ENCODE measurements at regions not wholly inside any gene's neighbourhood (a gene's known extent, or its start where the extent isn't known, plus 50 kb on each side); places are given as distances from the start of the nearest gene placed in this dataset.

DNA sequence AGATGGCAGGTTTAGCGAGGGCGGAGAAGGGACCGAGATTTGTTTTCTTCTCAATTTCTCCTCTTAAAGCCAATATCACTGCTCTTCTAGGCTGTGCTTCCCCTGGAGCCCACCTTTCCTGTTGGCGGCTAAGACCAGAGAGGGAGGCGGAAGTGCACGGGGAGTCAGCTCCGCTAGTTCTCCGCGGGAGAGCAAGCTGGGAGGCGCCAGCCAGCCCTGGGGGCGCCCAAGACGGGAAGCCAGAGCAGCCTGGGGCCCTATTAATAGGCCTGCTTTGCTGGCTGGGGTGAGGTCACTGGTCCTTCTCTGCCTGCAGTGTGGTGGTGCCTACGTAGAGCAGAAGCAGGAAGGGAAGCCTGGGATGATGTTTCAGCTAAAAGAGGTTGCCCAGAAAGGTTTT, 61.6 kb downstream of the LSM5 start:
- DNase-seq = no peak

DNA sequence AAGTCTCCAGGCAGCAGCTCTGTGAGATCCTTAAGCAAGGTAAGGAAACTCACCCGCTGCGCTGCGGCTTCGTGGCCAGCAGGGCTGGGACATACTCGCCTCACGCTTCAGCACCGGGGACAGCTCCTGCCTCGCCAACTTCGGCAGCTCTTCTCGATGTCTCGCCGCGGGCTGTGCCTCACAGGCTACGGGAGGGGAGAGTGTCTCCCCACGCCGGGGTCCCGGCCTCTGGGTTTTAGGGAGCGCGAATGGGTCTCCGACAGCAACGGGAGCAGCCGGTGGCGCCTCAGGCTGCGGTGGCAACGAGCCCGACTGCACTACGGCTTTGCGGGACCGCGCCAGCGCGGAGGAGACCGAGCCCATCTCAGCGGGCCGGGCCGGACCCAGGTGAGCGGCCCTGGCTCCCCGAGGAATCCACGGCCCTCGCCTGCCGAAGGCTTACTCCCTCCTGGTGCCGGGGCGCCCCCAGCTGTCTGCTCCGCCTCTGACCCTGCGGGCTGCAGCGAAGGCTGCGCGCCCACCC, 62.4 kb downstream of the LSM5 start:
- DNase-seq = peak; percentile 37

DNA sequence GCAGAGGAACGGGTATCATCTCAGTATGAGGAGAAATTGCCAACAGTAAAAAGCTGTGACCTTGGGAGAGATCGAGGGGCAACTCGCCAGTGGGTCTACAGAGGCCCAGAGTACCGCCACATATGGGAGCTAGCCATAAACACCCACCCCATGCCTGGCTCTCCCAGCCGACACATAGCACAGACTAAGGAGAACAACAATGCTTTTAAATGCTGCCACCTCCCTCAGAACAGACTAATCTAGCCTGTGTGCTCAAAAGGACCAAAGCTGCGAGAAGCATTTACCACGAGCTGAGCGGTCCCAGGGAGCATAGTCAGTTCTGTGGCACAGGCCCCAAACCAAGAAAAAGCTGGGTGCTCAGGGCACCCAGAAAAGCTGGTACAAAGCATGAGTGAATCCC, 73.3 kb downstream of the LSM5 start:
- no peak for DNase-seq

GRCh38 chr7:32415936-32416335, 74.2 kb downstream of the LSM5 start:
- no peak for DNase-seq

DNA sequence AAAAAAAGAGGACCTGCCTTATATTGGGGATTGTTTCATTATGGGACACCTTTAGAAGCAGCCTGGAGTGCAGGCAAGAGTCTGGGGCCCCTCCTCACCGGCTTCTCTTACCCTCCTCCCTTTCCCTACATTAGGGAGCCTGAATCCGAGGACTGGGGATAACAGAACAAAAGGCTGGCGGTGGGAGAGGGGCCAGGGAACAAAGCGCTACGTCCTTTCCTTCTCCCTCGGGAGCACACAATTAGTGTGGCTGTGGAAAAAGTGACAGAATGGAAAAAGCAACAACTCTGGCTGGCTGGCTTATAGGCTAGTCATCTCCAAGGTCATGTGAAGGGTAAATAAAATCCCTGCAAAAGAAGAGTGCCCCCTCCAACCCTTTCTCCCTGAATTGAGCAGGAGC, 74.7 kb downstream of the LSM5 start:
- no peak for DNase-seq

DNA sequence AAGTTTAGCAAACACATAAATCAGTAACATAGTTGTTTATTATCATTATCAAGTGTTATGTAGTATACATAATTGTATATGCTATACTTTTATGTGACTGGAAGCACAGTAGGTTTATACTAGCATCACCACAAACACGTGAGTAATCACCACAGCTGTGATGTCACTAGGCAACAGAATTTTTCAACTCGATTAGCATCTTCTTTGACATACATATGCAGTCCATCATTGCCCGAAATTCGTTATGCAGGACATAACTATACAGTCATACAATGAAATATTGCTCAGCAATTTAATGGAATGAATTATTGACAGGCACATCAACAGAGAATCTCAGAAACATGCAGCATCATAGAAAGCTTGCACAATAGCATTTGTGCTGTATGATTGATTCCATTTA, 77.7 kb downstream of the LSM5 start:
- DNase-seq = no peak

GRCh38 chr7:32410545-32410944, 79.6 kb downstream of the LSM5 start:
- DNase-seq = no peak

GRCh38 chr7:32406386-32406785, 83.8 kb downstream of the LSM5 start:
- DNase-seq = no peak

DNA sequence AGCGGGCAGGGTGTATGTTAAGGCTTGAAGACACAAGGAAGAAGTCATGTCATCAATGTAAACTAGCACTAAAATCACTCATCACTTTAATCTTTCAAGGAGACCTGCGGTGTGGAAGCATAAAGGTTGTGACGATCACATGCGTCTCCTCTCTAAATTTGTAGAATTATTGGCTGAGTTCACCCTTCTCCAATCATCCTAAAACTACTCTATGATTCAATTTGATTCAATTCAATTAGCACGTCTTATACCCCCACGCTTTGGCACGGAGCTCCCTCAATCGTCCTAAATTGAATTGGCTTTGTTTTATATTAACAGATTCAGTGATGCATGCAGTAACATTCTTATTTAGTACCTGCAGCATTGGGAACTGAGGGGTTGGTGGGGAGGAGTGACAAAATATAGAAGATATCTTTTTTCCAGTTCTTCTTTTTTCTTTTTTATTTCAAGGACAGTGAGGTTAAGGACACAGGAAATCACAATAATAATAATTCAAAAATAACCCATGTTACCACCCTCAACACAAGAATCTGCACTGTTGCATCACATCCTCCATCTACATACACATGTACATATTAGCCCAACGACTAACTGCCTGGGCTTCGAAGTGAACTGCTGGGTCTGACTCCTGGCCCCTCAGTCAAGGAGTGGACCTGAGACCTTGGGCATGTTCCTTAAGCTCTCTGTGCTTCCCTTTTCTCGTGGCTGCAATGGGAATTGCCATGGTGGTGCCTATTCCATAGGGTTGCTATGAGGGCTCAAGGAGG, 86.5 kb downstream of the LSM5 start:
- DNase-seq = no peak

DNA sequence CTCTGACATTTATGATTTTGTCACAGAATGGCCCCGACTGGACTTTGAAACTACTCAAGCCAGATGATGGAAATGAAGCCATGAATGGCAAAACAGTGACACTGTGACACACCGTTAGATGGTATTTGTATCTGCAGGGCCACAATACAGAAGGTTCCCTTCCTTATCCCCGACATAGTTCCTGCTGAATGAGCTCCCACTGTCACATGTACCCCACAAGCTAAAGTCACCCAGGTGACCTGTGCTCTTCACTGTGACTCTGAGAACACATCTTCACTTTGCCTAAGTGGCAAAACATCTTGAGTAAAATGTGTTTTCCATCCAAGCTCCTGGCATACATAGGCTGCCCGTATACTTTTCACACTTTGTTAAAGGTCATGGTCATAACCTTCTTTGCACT, 89.5 kb downstream of the LSM5 start:
- no peak for DNase-seq

- no peak for DNase-seq
Measured at GRCh38 chr7:32399311-32399710, 90.9 kb downstream of the LSM5 start.

DNA sequence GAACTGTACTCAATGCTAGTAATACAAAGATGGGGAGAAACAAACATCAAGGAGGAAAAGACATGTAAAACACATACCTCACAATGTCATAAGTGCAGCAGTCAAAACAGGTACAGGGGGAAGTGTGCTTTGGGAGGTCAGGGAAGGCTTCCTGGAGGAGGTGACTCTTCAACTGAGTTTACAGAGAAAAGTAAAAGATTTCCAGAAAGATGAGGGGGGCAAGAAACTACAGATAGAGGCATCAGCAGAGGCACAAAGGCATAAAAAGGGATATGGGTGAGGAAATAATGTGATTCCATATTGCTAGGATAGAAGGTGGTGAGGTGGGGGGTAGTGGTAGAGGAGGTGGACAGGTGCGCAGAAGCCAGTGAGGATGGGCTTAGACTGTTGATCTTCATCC, 95.0 kb downstream of the LSM5 start:
- no peak for DNase-seq

DNA sequence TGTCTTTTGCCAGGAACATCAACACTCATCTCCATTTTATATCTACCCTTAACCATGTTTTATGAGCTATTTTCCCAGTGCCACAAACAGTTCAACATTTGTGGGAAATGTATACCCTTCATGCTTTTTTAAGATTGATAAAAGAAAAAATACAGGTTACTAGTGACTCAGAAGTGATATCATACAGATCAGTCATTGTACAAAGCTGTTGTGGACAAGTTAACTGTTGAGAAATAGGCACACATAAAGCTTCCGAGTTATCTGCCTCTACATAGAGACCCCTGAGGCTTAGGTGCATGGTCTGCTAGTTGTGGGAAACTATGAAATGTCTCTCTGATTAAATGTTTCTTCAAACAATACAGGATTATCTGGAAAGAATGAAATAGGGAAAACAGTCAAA, 96.3 kb downstream of the LSM5 start:
- DNase-seq = no peak

DNA sequence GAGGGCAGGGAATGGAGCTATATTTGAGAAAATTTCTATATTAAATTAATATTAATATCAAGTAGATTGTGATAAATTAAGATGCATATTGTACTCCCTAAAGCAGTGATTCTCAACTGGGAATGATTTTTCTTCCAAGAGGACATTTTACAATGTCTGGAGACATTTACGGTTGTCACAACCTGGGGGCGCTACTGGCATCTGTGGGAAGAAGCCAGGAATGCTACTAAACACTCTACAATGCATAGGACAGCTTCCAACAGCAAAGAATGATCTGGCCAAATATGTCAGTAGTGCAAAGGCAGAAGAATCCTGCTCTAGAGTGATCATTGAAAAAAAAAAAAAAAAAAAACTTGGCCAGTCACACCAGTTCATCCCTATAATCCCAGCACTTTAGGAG, 100.0 kb downstream of the LSM5 start:
- DNase-seq = no peak

GRCh38 chr7:32385316-32385956, 104.7 kb downstream of the LSM5 start:
- DNase-seq = no peak

- DNase-seq = no peak
Measured at GRCh38 chr7:32381024-32381601, 109.1 kb downstream of the LSM5 start.

GRCh38 chr7:32379510-32380112, 110.6 kb downstream of the LSM5 start:
- DNase-seq = no peak

GRCh38 chr7:32378988-32379387, 111.2 kb downstream of the LSM5 start:
- DNase-seq = no peak

GRCh38 chr7:32364581-32364980, 125.6 kb downstream of the LSM5 start:
- no peak for DNase-seq

DNA sequence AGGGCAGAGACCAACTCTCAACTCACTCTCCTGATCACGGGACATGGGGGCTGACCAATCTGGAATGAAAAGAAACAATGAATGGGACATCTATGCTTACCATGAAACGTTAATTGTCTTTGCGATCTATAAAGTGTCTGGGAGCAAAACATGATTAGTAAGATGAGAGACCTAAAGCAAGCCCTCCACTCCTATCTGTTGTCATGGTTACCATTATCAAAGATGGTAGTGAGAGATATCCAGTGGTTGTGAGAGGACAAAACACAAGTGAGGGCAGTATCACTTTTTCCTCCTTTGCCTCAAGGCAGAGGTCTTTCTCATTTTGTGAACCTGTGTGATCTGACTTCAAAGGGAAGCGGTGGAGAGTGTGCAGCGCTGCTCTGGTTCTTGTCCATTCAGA, 130.1 kb downstream of the LSM5 start:
- DNase-seq = no peak

DNA sequence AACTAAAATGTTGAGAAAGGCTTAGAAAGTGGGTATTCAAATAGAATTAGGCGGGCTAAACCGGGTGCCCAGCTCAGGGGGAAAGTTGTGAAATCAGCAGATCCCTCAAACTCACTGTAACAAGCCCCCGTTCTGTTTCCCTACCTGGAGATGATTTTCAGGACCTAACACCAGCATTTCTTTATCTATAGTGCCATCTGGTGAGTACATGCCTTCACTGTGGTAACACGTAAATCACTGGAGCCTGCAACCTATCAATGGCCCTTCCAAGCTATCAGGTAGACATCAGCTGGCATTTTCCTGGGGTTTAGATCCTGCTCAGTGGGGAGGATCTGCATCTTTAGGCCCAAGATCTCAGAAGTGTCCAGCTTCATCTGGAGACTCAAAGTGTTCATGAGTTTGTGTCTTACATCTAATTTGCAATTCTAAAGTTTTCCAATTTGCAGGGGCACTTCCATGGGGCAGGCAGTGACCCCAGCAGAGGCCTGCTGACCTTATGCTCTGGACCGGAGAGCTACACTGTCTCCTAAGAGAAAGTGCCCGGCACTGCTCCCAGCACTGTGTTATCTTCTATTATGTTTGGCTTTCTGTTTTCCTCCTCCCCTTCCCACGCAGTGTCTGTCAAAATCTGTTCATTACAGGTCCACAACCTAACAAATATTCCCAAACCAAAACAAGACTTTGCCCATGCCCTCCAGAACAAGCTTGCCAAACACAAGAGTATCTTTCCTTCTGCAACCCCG, 132.5 kb downstream of the LSM5 start:
- no peak for DNase-seq

DNA sequence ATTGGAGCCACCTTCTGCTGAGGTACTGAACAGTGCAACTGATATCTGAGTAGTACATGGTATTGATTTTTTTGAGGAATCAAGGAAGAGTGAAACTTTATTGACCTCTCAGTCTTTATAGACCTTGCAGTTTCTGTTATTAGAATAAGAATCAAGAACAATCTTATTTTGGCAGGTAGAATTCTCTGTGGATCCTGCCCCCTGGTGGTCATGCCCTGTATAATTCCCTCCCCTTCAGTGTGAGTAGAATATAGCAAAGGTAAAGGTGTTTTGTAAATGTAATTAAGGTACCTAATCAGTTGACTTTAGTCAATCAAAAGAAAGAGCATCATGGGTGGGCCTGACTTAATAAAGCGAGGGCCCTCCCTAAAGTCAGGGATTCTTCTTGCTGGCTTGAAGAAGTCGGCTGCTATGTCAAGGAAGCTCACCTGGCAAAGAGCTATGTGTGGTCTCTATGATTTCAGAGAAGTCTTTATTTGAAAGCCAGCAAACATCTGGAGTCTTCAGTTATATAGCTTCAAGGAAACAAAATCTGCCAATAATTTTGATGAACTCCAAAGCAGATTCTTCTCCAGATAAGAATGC, 142.8 kb downstream of the LSM5 start:
- DNase-seq = no peak

DNA sequence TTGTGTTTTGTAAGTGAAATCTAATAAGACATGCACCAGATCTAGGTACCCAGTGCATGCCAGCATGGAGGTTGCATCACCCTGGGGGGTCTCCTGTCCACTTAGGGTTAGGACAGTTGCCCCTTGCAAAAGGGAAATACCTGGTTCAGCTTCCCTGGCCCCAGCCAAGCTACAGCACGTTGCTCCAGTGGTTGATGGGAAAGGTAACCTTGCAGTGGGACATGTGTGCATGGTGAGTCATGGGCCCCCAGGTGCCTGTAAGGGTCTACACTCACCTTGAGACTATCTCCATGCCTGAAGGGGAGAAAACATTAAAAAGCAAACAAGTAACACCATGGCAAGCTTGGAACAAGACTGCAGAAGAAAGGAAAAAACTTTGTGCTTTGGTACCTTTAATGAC, 143.9 kb downstream of the LSM5 start:
- no peak for DNase-seq

Data from T-helper 9 cell (primary cell).